ENCODE measurements at regions not wholly inside any gene's neighbourhood (a gene's known extent, or its start where the extent isn't known, plus 50 kb on each side); places are given as distances from the start of the nearest gene placed in this dataset.

DNA sequence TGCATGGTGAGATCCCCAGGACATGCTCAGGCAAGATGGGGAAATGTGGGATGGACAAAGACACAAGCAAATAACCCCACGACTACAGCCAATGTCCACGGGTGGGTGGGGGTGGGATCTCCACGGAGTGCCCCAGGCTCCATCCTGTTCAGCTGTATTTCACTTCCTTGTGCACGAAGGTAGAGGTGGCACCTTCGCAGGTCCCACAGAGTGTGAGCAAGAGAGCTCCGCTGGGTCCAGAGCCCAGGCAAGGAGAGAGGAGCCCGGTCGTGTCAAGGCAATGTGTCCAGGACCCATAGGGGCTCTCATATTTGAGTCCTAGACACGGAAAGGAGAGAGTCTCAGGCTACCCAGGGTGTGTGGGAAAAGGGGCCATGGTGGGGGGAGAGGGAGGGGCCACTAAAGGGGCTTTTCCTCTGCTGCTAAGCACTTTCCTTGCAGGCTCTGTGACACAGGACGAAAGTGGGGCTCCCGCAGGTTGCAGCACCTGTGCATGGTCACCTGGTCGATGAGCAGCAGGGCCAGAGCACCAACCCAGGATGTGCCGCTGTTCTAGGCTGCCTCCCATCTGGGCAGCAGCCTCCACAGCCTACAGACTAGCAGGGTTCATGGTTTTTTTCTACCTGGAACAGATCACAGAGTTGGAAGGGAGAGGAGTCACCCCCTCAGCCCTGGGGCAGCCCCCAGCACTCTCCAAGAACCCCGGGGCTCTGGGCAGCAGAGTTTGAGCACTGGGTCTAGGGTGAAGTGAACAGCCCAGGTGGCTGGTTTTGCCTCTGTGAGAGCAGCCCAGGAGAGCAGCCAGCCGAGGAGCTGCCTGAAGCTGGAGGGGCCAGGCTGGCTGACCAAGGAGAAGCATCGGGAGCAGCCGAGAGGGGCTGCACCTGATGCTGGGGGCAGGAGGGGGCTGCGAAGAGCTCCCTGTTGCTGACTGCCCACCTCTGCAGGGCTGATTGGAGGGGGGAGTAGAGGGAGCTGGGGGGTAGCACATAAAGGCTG, 100.7 kb upstream of the MVB12B start:
- no peak overlapping the region for H3K27ac ChIP-seq (ENCODE audit: low read depth, low read length, poor library complexity, severe bottlenecking)
- H3K27me3 ChIP-seq (replicated peaks; ENCODE audit: insufficient read depth, low read depth, low read length, poor library complexity), result peaks cover 76% of the 10 kb centered on the region
- ChIA-PET CTCF (no interaction called here), POLR2A (ENCODE audit: low non-redundant PET) (no interaction called here)
- BruUV-seq (replicated peaks), result no TSS peak
- H3K36me3 ChIP-seq (ENCODE audit: insufficient read depth, low read length, poor library complexity, severe bottlenecking), result no peaks in the 10 kb centered on the region
- TF ChIP-seq EZH2 (IDR thresholded peaks at IDR 0.05; ENCODE audit: borderline replicate concordance, low read depth, low read length, poor library complexity, severe bottlenecking), result no peak
- TF ChIP-seq, protein P1, sequence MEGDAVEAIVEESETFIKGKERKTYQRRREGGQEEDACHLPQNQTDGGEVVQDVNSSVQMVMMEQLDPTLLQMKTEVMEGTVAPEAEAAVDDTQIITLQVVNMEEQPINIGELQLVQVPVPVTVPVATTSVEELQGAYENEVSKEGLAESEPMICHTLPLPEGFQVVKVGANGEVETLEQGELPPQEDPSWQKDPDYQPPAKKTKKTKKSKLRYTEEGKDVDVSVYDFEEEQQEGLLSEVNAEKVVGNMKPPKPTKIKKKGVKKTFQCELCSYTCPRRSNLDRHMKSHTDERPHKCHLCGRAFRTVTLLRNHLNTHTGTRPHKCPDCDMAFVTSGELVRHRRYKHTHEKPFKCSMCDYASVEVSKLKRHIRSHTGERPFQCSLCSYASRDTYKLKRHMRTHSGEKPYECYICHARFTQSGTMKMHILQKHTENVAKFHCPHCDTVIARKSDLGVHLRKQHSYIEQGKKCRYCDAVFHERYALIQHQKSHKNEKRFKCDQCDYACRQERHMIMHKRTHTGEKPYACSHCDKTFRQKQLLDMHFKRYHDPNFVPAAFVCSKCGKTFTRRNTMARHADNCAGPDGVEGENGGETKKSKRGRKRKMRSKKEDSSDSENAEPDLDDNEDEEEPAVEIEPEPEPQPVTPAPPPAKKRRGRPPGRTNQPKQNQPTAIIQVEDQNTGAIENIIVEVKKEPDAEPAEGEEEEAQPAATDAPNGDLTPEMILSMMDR (conservative IDR thresholded peaks at IDR 0.05; ENCODE audit: low read depth, low read length), result no peak
- intact Hi-C loops (cut with micrococcal nuclease; ENCODE audit: unreplicated experiment), result loop anchor here (5.0 to 10.0 kb wide), 2 partner anchors 266 to 671 kb away; no protein-coding TSS in a partner anchor
- H3K9me3 ChIP-seq (ENCODE audit: low read depth, low read length, poor library complexity, severe bottlenecking), result peaks cover 8% of the 10 kb centered on the region
- no peaks in the 10 kb centered on the region for H3K4me1 ChIP-seq (ENCODE audit: insufficient read depth, low read length, poor library complexity, severe bottlenecking)
- DNase-seq (ENCODE audit: low spot score), result no peak
- H3K4me3 ChIP-seq (ENCODE audit: low read depth, low read length, poor library complexity, severe bottlenecking), result no peak overlapping the region

DNA sequence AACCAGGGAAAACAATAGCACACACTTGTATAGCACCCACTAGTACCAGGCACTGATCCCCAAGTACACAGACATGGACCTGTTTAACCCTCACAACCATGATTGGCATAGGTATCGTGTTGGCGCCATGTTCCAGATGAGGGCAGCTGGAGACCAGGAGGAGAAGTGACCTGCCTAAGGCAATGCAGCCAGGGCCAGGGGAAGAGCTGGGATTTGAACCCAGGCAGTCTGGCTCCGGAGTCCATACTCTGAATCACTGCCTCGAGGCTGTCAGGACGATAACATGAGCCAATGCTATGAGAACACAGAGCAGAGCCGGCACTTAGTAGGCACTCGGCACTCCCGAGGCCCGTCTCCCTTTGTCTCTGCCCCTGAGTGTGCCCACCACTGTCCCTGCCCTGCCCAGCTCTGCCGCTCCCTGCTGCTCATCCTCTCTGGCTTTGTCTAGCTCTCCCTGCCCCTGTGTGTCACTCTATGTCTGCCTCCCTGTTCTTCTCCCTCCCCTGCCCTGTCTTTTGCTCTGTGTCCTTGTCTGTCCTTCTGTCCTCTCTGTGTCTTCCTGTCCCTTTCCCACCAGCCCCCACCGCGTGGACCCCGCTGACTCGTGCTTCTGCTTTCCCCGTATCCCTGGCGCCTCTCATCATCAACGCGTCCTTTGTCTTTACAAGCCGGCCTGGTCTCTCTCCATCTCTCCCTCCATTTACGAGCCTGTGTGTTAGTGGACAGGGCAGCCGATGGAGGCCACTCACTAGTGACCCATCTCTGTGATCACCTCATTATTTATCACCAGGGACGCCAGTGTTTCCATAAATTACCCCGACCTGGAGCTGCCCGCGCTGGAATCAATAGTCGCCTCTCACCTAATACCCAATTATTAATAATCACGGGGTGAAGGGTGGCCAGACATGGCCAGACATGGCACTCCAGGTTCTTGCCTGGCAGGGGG, 99.4 kb upstream of the MVB12B start:
- H3K27me3 ChIP-seq (replicated peaks; ENCODE audit: insufficient read depth, low read depth, low read length, poor library complexity), result peaks cover 74% of the 10 kb centered on the region
- no peak for DNase-seq (ENCODE audit: low spot score)
- no peak overlapping the region for H3K27ac ChIP-seq (ENCODE audit: low read depth, low read length, poor library complexity, severe bottlenecking)
- ChIA-PET CTCF (interaction anchor here (0.9 kb wide), 1 partner anchor 819 kb away, joined by 3 read pairs; no protein-coding TSS in a partner anchor), POLR2A (ENCODE audit: low non-redundant PET) (no interaction called here)
- BruUV-seq (replicated peaks), result no TSS peak
- H3K4me3 ChIP-seq (ENCODE audit: low read depth, low read length, poor library complexity, severe bottlenecking), result no peak overlapping the region
- intact Hi-C loops (cut with micrococcal nuclease; ENCODE audit: unreplicated experiment), result loop anchor here (5.0 to 10.0 kb wide), 2 partner anchors 265 to 672 kb away; no protein-coding TSS in a partner anchor
- no peaks in the 10 kb centered on the region for H3K9me3 ChIP-seq (ENCODE audit: low read depth, low read length, poor library complexity, severe bottlenecking)
- H3K36me3 ChIP-seq (ENCODE audit: insufficient read depth, low read length, poor library complexity, severe bottlenecking), result no peaks in the 10 kb centered on the region
- no peaks in the 10 kb centered on the region for H3K4me1 ChIP-seq (ENCODE audit: insufficient read depth, low read length, poor library complexity, severe bottlenecking)
- TF ChIP-seq, protein P1 (conservative IDR thresholded peaks at IDR 0.05; ENCODE audit: low read depth, low read length), result no peak
- no peak for TF ChIP-seq EZH2 (IDR thresholded peaks at IDR 0.05; ENCODE audit: borderline replicate concordance, low read depth, low read length, poor library complexity, severe bottlenecking)

DNA sequence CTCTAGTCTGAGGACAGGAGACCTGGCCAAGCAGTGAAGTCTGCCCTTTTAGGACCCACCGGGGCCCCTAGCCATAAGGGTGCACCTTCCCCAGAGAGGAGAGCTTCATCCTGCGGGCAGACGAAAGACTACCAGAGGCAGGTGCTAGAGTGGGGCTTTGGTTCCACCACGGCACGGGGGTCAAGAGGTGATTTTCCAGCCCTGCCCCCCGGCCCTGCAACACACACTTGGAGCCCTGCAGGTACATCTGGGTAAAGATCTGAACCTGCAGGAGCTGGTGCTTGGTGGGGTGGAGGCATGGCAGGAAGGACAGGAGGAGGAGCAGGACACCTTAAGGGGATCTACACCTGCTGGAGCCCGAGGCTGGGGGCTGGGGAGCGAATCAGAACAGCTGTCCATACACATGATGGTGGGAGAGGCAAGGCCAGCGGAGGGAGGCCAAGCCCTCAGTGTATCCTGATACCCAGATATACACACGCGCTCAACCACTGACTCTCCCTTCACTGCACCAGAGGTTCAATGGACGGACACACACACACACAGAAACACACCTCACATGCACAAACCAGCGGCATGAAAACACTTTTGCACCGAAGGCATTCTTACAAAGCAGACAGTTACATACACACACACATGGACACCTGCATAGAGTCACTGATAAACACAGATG, 98.4 kb upstream of the MVB12B start:
- Histone ChIP-seq H3K9me3 (ENCODE audit: low read depth, low read length, poor library complexity, severe bottlenecking) (no peaks in the 10 kb centered on the region), H3K4me3 (ENCODE audit: low read depth, low read length, poor library complexity, severe bottlenecking) (no peak overlapping the region), H3K36me3 (ENCODE audit: insufficient read depth, low read length, poor library complexity, severe bottlenecking) (no peaks in the 10 kb centered on the region), H3K4me1 (ENCODE audit: insufficient read depth, low read length, poor library complexity, severe bottlenecking) (no peaks in the 10 kb centered on the region), H3K27ac (ENCODE audit: low read depth, low read length, poor library complexity, severe bottlenecking) (no peak overlapping the region), H3K27me3 (replicated peaks; ENCODE audit: insufficient read depth, low read depth, low read length, poor library complexity) (peaks cover 69% of the 10 kb centered on the region)
- no TSS peak for BruUV-seq (replicated peaks)
- ChIA-PET CTCF (interaction anchor here (0.9 kb wide), 1 partner anchor 820 kb away, joined by 3 read pairs; no protein-coding TSS in a partner anchor), POLR2A (ENCODE audit: low non-redundant PET) (no interaction called here)
- TF ChIP-seq EZH2 (IDR thresholded peaks at IDR 0.05; ENCODE audit: borderline replicate concordance, low read depth, low read length, poor library complexity, severe bottlenecking), result no peak
- TF ChIP-seq, protein P1 (conservative IDR thresholded peaks at IDR 0.05; ENCODE audit: low read depth, low read length), result no peak
- no peak for DNase-seq (ENCODE audit: low spot score)
- intact Hi-C loops (cut with micrococcal nuclease; ENCODE audit: unreplicated experiment), result loop anchor here (2.0 to 10.0 kb wide), 3 partner anchors 264 to 819 kb away; no protein-coding TSS in a partner anchor
